ENCODE measurements at regions not wholly inside any gene's neighbourhood (a gene's known extent, or its start where the extent isn't known, plus 50 kb on each side); places are given as distances from the start of the nearest gene placed in this dataset.

DNA sequence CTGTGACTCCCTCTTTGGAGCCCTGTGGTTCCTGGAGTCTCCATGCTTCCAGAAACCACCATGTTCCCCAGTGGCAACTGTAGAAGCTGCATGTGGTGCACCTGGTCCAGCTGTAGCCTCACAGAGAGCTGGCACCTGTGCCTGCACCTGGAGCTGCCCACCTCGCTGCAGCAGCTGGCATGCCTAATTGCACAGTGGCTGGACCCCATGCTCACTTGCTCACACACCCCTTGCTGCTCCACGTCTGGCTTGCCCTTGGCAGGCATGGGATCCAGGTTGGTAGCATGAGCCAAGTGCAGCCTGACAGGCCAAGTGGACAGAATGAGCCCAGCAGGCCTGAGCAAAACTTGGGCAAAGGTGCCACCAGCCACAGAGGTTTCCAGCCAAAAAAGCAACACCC is 680.1 kb downstream of the MATN1 start:
- no peak for DNase-seq (ENCODE audit: low read depth in 3 of 3, low spot score in 1 of 3)

DNA sequence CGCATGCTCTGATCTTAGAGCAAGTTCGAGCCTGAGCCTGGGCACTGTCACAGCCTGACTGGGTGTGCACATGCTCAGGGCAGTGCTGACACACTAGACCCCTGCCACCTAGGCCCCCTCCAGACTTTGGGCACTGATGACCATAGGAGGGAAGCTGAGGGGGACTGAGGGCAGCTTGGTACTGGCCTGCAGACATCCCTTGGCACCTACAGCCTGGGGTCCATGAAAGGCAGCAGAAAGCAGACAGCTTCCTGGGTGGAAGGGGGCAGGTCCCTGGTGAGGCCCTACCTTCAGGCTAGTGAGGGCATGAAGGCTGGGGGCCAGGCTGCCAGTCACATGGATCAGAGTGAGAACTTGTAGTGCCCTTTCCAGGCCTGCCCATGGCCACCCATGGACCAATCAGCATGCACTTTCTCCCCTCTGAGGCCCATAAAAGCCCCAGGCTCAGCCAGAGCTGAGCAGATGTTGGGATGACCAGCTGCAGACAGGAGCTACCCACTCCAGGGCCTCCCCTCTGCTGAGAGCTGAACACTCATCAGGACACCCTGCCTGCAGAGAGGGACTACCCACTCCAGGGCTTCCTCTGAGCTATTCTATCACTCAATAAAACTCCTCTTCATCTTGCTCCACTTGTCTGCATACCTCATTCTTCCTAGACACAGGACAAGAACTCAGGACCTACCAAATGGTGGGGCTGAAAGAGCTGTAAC is 680.8 kb downstream of the MATN1 start:
- DNase-seq (ENCODE audit: low read depth in 3 of 3, low spot score in 1 of 3): no peak

DNA sequence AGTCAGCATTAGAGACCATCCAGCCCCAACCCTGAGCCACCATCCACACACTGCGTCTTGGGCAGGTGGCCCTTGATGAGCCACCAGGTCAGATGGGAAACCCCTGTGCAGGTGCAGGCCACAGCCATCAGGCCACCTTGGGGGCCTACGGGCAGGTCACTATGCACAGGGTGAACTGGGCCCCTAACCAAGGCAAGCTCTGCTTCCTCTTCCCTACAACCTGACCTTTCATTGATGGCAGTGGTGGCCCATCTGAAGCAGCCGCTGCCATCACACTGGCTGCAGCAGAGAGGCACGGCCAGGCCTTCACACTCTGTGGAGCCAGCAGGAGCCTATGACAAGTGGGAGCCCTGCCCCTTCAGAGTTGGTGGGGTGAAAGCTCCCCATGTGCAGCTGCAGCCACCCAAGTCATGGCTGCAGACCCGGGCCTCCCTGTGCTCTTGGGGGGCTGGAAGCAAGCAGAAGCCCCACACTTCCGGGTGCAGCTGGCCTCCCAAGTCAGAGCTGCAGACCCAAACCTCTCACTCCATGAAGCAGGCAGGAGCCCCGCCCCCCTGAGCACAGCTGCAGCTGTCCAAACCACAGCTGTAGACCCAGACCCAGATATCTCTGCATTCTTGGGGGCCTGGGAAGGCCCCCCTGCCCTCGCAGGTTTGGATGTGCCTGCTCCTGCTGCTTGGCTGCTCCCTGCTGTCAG is 681.5 kb downstream of the MATN1 start:
- no peak for DNase-seq (ENCODE audit: low read depth in 3 of 3, low spot score in 1 of 3)

DNA sequence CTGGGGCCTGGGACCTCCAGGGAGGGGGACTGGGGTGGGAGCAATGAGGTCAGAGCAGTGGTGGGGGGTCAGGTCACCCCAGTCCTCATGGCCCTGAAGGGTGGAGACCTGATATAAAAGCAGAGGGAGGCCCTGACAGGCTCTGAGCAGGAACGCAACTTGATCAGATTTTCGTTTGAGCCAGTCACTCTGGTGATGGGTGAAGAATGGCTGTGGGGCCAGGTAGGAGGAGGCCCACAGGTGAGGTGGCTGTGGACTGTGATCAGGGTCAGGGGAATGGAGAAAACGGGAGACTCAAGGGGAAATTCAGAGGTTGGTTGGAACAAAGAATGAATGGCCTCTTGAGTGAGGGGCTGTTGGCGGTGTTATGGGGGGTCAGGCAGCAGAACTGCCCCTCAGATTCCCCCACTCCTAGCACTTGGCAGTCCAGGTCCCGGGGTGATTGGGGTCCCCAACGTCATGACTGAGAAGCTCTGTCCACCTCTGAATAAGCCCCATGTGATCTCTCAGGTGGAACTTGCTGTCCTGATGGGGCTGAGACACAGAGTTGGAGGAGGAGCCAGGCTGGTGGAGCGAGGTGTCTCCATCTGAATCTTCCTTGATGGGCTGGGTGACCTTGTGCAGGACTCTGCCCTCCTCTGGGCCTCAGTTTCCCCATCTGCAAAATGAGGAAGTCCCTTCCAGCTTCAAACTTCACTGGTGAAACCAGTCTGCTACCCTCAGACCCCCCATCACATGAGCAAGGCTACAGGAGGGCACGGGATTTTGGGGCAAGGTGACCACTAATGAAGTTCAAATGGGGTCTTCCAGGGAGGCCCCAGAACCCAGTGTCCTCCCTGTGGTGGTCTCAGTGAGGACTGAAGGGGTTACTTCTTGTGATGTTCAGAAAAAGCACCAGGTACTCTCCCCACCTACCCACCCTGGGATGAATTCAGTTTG is 683.0 kb downstream of the MATN1 start:
- DNase-seq (ENCODE audit: low read depth in 3 of 3, low spot score in 1 of 3): no peak

DNA sequence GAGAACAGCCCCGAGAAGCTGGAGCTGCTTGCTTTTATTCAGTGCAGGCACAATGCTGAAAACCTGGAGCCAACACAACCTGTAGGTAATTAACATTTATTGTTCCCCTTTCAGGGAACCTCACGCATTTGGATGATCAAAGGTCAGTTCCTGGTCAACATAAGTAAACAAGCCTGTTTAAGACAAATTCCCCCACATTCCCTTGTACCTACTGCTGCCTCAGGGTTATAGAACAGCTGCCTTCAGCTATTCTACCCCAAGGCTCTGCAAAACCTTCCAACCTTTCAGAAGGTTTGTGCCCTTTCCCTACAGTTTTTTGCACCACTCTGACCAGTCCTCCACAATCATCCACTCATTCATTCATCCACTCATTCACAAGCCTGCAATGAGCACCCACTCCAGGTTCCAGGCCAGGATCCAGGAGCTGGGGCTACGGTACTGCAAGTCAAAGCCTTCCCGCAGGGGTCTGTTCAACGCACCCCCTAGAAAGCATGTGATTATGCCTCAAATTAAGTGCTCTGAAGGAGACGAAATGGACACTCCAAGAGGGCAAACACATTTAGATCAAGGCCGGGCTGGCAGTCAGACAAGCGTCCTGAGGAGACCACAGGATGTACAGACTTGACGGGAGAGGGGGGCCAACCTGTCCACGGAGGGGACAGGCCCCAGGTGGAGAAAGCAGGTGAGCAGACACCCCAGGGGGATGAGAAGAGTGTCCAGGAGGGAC is 683.9 kb downstream of the MATN1 start:
- DNase-seq (ENCODE audit: low read depth in 3 of 3, low spot score in 1 of 3): no peak

- no peak for DNase-seq (ENCODE audit: low read depth in 3 of 3, low spot score in 1 of 3)
Measured at GRCh38 chr1:30038134-30039025, 685.0 kb downstream of the MATN1 start.

DNA sequence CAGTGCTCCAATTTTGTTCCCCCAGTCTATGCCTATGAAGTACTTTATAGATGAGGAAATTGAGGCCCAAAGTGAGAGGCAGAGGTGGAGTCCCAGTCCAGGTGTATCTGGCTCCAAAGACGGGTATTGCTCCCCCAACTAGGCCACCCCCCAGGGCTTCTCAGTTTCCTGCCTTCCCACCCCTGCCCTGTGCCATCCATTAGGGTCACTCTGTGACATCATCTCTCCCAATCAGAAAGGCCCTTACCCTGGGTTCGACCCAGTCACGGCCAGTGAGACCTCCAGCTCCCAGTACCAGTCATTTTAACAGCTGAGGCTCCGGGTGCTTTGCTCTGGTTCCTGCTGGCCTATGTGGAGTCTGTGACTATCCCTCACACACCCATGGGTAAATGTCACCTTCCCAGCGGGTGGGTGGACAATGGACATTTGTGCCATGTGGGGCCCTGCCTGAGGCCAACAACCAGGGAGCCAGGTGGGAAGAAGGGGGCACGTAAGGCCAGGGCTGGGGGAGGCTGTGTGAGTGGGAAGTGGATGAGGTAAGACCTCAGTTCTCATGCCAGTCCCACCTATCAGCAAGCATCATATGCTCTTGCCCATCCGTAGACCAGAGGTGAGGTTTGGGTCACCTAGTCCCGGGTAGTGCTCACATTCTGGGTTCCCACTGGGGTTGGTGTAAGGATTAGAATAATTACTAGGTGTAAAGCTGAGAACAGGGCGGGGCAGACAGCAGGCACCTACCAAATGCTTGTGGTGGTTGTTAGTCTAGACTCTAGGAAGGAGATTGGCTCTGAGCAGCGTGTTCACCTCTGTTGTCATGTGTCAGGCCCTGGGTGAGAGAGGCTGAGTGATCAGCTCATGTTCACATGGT is 685.9 kb downstream of the MATN1 start:
- DNase-seq (ENCODE audit: low read depth in 3 of 3, low spot score in 1 of 3): no peak

DNA sequence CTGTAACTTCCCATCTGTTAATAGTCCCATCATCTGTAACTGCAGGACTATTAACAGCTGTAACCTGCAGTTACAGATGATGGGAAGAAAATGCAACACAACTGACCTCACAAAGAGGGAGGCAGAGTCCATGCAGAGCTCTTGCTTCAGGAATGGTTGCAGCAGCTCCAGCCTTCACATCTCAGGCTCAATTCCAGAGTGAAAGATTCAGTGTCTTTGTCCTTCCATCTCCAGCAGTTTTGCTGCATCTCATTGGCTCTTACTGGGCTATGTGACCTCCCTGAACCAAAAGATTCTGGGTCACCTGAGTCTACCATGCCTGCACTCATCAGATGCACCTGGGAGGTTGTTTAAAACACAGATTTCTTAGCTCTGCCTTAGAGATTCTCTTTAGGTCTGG is 686.7 kb downstream of the MATN1 start:
- DNase-seq (ENCODE audit: low read depth in 3 of 3, low spot score in 1 of 3): no peak

DNA sequence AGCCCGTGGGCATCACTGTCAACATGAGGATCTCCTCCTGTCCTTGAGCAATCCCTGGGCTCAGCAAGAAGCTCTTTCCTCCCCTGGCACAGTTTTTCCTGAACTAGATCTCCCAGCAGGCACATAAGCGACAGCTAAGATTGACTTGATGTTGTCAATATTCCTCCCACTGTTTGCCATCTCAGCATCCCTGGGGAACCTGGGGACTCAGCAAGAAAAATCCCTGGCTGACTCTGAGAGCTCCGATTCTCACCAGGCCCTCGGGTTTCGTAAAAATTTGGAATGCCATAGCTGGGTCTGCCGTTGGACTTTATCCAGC is 687.2 kb downstream of the MATN1 start:
- no peak for DNase-seq (ENCODE audit: low read depth in 3 of 3, low spot score in 1 of 3)

DNA sequence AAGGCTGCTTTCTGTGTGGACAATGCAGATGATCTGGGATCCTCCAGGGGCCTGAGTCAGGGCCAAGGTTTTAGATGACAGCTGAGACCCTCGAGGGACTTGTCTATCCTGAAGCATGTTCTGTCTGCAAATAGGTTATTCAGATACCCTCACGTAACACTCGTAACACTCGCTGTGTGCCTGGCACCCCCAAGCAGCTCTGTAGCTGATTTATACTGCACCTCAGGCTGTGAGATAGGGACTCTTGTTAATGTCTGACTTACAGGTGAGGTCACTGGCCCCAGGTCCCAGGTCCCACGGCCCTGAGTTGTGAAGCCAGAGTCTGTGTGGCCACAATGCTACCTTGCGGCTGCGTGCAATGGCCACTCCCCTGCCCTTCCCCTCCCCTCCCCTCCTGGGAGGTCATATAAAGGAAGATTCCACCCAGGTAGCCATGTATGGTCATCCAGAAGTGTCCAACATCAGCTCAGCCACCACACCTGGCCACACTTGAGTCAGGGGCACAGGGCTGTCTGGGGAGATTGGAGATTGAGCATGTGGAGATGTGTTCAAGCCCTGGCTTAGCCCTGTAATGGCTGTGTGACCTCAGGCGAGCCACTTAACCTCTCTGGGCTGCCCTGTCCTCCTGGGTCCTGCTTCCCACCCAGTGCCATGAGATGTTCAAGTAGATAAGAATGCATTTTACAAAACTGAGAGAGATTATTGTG is 687.7 kb downstream of the MATN1 start:
- DNase-seq (ENCODE audit: low read depth in 3 of 3, low spot score in 1 of 3): no peak

GRCh38 chr1:30034627-30035521 is 688.5 kb downstream of the MATN1 start:
- no peak for DNase-seq (ENCODE audit: low read depth in 3 of 3, low spot score in 1 of 3)

GRCh38 chr1:30034105-30034626 is 689.2 kb downstream of the MATN1 start:
- DNase-seq (ENCODE audit: low read depth in 3 of 3, low spot score in 1 of 3): no peak

- no peak for DNase-seq (ENCODE audit: low read depth in 3 of 3, low spot score in 1 of 3)
Measured at GRCh38 chr1:30033256-30034104, 689.9 kb downstream of the MATN1 start.

GRCh38 chr1:30032302-30032701 is 691.1 kb downstream of the MATN1 start:
- DNase-seq (ENCODE audit: low read depth in 3 of 3, low spot score in 1 of 3): no peak

GRCh38 chr1:30029677-30030076 is 693.7 kb downstream of the MATN1 start:
- no peak for DNase-seq (ENCODE audit: low read depth in 3 of 3, low spot score in 1 of 3)

DNA sequence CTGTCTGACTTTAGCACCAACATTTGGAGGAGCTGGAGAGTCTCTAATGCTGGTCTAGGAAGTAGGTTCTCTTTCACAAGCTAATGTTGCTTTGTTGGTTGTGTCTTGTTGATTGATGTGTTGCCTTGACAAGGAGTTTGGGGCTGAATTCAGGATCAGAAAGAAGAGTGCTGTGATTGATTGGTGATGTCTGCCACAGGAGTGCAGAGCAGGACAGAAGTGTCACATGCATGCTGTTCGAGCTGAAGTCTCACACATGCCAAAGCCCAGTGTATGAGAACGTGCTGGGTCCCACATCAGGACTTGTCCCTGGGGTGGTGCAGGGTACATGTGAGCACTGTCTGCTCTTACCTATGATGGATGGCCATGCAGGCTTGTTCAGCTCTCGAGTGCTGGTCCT is 694.4 kb downstream of the MATN1 start:
- DNase-seq (ENCODE audit: low read depth in 3 of 3, low spot score in 1 of 3): no peak

- no peak for DNase-seq (ENCODE audit: low read depth in 3 of 3, low spot score in 1 of 3)
Measured at GRCh38 chr1:30028283-30028682, 695.1 kb downstream of the MATN1 start.
